Heart left ventricle (tissue), 16 donors: ENCODE measurements at regions not wholly inside any gene's neighbourhood (a gene's known extent, or its start where the extent isn't known, plus 50 kb on each side); places are given as distances from the start of the nearest gene placed in this dataset.

ENCODE experiments used
- ATAC-seq, 4 donors: fragments of 200-7000 bp; cut with Tn5 transposase; one replicate each; pipeline ENCODE4 v1.9.1; 2020 to 2022; ENCODE audit warnings: moderate library complexity in 4 of 4, mild to moderate bottlenecking in 3 of 4, moderate number of reproducible peaks in 1 of 4
- DNase-seq, 5 donors: peaks; one replicate each; pipeline ENCODE4 v3.0.0-alpha.2; 2020
- H3K27ac ChIP-seq, 12 donors: fragments of 200-600 bp; sonication (generic) in 4 of 12; one replicate each; pipeline versions ENCODE4 v1.5.0 to v1.8.0; 2016 to 2022; ENCODE audit warnings: mild to moderate bottlenecking in 2 of 12
- H3K27me3 ChIP-seq, 9 donors: fragments of 200-600 bp; sonication (generic) in 2 of 9; one replicate each; pipeline versions ENCODE4 v1.5.1 to v1.8.0; 2016 to 2022; ENCODE audit warnings: mild to moderate bottlenecking in 3 of 9
- H3K36me3 ChIP-seq, 9 donors: fragments of 200-600 bp; sonication (generic) in 2 of 9; one replicate each; pipeline versions ENCODE4 v1.5.0 to v1.8.0; 2018 to 2022; ENCODE audit warnings: mild to moderate bottlenecking in 2 of 9
- H3K4me1 ChIP-seq, 12 donors: fragments of 200-600 bp; sonication (generic) in 4 of 12; one replicate each; pipeline versions ENCODE4 v1.5.0 to v1.8.0; 2016 to 2022; ENCODE audit warnings: mild to moderate bottlenecking in 3 of 12
- H3K4me3 ChIP-seq, 12 donors: fragments of 200-600 bp; sonication (generic) in 4 of 12; one replicate each; pipeline versions ENCODE4 v1.5.0 to v1.8.0; 2017 to 2022; ENCODE audit warnings: mild to moderate bottlenecking in 9 of 12, moderate library complexity in 4 of 12
- H3K9me3 ChIP-seq, 12 donors: fragments of 200-600 bp; sonication (generic) in 4 of 12; one replicate each; pipeline versions ENCODE4 v1.5.0 to v1.8.0; 2016 to 2022; ENCODE audit warnings: mild to moderate bottlenecking in 1 of 12
- POLR2A ChIP-seq, 2 donors: fragments of 450-650 bp; IDR thresholded peaks; one replicate each; pipeline ENCODE4 v1.6.1; 2017; ENCODE audit warnings: antibody characterized with exemption in 2 of 2, mild to moderate bottlenecking in 2 of 2, moderate library complexity in 2 of 2
- WGBS, 4 donors: extraction: QIAGEN DNeasy Blood & Tissue Kit in 2 of 4; methylation state at CpG; one replicate each; pipeline versions ENCODE4 v1.1.5 to v1.1.7; 2013 to 2018; 5-methylcytosine and 5-hydroxymethylcytosine counted together
- intact Hi-C, 10 donors: fragments of 100-400 bp; cut with DNase I; formaldehyde crosslinking; loops; one replicate each; pipeline versions ENCODE4 v1.11.1 to v1.14.2; 2022
- TF ChIP-seq, protein P1 (sequence below), 12 donors: fragments of 200-600 bp; sonication (generic) in 4 of 12; IDR thresholded peaks; one replicate each; pipeline versions ENCODE4 v1.5.0 to v1.8.0; 2018 to 2022; ENCODE audit warnings: antibody characterized with exemption in 12 of 12, mild to moderate bottlenecking in 5 of 12
- donor health status: ischemic (EF 13 %, LVEDD 7.1; RV severe dilation, severe dysfunction).
- donor health status: healthy with polysubstance abuse.
- donor health status: DM: no; HTN: yes; CAD: no.
- donor health status: DM: no; HTN: no; CAD: no.
- donor health status: ischemic (EF 25% LVEDD 6.9; RV normal size, moderate dysfunction).
- donor health status: ischemic (EF 25% LVEDD 5.7; RV mildly dilated, moderate dysfunction).
- donor health status: healthy.
- donor health status: DM: yes; HTN: yes; CAD: no.
- donor health status: ischemic (EF 35%, LVEDD 5.7; RV mildly dilated, moderate dysfunction).
- donor health status: nonischemic (EF 11% LVEDD 7.7; RV severe dilation, severe dysfunction).
- donor health status: DM: yes; HTN: yes; CAD: no.
- donor health status: PGD.
- donor health status: ischemic (EF 29% LVEDD 5.4; RV normal size, mild dysfunction).
- donor health status: nonischemic (EF 23%, LVEDD 6.1; RV moderate dilation, normal function).

DNA sequence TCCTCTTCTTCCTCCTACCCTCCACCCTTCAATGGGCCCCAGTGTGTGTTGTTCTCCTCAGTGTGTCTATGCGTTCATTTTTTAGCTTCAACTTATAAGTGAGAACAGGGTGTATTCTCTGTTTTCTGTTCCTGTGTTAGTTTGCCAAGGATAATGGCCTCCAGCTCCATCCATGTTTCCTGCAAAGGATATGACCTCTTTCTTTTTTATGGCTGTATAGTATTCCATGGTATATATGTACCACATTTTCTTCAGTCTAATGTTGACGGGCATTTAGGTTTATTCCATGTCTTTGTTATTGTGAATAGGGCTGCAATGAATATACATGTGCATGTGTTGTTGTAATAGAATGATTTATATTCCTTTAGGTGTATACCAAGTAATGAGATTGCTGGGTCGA lies 634.9 kb upstream of the SEMA6A start:
- intact Hi-C loops: no loop called here
- 93 to 98% (median 96%) methylated on average over 3 of the region's 3 CpGs for WGBS, 4 donors
- DNase-seq (no peak), ATAC-seq (no peak)
- Histone ChIP-seq H3K27me3 (no peaks in the 10 kb centered on the region), H3K27ac (no peak overlapping the region), H3K9me3 (peaks cover 0 to 10% (median 0%) of the 10 kb centered on the region in 12 donors), H3K4me1 (peaks cover 0 to 11% (median 2%) of the 10 kb centered on the region in 12 donors), H3K4me3 (no peak overlapping the region), H3K36me3 (no peaks in the 10 kb centered on the region)
- TF ChIP-seq POLR2A (IDR thresholded peaks at IDR 0.05): no peak
- TF ChIP-seq, protein P1, sequence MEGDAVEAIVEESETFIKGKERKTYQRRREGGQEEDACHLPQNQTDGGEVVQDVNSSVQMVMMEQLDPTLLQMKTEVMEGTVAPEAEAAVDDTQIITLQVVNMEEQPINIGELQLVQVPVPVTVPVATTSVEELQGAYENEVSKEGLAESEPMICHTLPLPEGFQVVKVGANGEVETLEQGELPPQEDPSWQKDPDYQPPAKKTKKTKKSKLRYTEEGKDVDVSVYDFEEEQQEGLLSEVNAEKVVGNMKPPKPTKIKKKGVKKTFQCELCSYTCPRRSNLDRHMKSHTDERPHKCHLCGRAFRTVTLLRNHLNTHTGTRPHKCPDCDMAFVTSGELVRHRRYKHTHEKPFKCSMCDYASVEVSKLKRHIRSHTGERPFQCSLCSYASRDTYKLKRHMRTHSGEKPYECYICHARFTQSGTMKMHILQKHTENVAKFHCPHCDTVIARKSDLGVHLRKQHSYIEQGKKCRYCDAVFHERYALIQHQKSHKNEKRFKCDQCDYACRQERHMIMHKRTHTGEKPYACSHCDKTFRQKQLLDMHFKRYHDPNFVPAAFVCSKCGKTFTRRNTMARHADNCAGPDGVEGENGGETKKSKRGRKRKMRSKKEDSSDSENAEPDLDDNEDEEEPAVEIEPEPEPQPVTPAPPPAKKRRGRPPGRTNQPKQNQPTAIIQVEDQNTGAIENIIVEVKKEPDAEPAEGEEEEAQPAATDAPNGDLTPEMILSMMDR (IDR thresholded peaks at IDR 0.05): no peak

DNA sequence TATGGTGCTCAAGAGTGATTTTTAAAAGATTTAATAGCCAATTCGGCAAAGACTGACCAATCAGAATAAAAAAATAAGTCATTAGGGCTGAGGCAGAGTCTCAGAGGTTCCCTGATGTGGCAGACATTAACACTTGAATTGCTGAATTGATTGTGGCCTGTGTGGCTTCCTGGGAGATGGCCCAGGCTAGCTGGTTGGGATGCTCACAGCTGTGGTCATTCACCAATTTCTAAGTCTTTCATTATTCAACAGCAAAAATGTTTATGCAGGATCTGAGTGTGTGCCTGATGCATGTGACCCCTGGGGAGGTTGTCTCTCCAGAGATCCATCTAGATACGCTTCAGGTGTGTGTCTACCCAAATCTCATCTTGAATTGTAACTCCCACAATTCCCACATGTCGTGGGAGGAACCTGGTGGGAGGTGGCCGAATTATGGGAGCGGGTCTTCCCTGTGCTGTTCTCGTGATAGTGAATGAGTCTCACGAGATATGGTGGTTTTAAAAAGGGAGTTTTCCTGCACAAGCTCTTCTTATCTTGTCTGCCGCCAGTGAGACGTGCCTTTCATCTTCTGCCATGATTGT lies 632.6 kb upstream of the SEMA6A start:
- H3K36me3 ChIP-seq: no peaks in the 10 kb centered on the region
- TF ChIP-seq POLR2A (IDR thresholded peaks at IDR 0.05): no peak
- TF ChIP-seq, protein P1 (IDR thresholded peaks at IDR 0.05): no peak
- no peak overlapping the region for H3K27ac ChIP-seq
- peaks cover 0 to 11% (median 2%) of the 10 kb centered on the region in 12 donors for H3K4me1 ChIP-seq
- WGBS, 4 donors: 86 to 94% (median 89%) methylated on average over 9 of the region's 9 CpGs
- no peak overlapping the region for H3K4me3 ChIP-seq
- DNase-seq: no peak
- no peak for ATAC-seq
- peaks cover 0 to 10% (median 0%) of the 10 kb centered on the region in 12 donors for H3K9me3 ChIP-seq
- intact Hi-C loops: no loop called here
- no peaks in the 10 kb centered on the region for H3K27me3 ChIP-seq

DNA sequence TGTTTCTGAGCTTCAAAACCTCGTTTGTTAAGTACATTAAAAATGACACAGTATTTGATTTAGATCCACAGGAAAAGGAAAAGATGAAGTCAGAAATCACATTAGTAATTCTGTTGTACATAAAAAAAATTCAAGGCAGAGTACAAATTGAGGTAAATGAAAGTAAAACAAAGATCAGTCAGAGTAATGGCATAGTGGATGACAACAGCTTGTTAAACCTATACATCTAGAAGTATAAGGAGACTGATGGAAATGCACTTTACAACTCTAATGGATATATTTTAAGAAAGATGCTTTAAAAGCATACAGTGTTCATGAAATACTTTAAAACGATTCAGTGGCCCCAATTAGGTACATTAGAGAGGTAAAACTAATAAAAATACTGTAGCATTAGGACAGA lies 631.3 kb upstream of the SEMA6A start:
- DNase-seq (no peak), ATAC-seq (no peak)
- Histone ChIP-seq H3K36me3 (no peaks in the 10 kb centered on the region), H3K27ac (no peak overlapping the region), H3K9me3 (peaks cover 0 to 10% (median 0%) of the 10 kb centered on the region in 12 donors), H3K27me3 (no peaks in the 10 kb centered on the region), H3K4me1 (peaks cover 0 to 11% (median 3%) of the 10 kb centered on the region in 12 donors), H3K4me3 (peak overlapping the region in 5 of 12 donors; percentile 6 to 28 (median 14))
- TF ChIP-seq, protein P1 (IDR thresholded peaks at IDR 0.05): no peak
- TF ChIP-seq POLR2A (IDR thresholded peaks at IDR 0.05): no peak
- intact Hi-C loops: no loop called here
- 46 to 49% (median 47%) methylated on average over 2 of the region's 2 CpGs for WGBS, 4 donors

DNA sequence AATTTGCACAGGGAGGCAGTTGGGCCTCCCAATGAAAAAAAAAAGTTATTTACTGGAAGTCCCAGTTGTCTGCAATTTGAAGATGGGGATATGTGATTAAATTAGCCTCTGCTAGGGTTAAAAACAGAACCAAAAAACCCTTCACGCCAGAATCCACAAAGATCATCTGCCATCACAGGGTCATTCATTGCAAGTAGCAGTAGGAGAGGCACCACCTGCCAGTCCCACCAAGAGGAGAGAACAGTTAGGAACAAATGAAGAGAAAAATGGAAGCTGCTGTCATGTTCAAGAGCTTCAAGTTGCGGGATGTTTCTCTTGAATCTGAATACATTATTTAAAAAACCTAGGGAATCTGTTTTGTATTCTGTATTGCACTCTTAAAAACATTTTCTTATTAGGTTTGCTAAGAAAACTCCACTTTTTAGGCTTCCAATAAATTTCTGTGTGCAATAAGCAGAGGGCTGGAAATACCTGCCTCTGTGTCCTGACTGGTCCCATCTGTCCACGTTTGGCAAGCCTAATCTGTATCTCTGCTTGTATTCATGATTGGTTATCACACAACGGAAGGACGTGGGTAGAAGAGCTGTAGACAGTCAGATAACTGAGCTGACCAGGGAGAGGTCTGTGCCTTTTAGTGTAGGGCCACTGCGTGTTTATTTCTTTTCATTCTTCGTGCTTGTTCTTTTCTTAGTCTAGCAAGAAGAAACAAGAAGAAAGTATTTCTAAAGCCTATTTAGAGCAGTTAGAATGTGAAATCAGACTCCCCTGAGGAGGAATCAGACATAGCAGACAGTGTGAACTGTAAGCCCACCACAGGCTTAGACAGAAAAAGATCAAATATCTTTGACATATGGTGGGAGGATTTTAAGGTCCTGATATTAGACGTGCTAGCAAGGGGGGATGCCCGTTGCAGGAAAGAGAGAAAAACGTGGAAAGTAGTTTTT lies 630.6 kb upstream of the SEMA6A start:
- ATAC-seq (peak in 2 of 4 donors; percentile 42 to 53), DNase-seq (no peak)
- H3K27me3 ChIP-seq: no peaks in the 10 kb centered on the region
- peaks cover 0 to 13% (median 3%) of the 10 kb centered on the region in 12 donors for H3K4me1 ChIP-seq
- 25 to 32% (median 28%) methylated on average over 10 of the region's 10 CpGs for WGBS, 4 donors
- peaks cover 0 to 9% (median 0%) of the 10 kb centered on the region in 12 donors for H3K9me3 ChIP-seq
- no peak overlapping the region for H3K27ac ChIP-seq
- peak overlapping the region in 5 of 12 donors; percentile 6 to 28 (median 14) for H3K4me3 ChIP-seq
- no peaks in the 10 kb centered on the region for H3K36me3 ChIP-seq
- intact Hi-C loops: no loop called here
- TF ChIP-seq, protein P1 (IDR thresholded peaks at IDR 0.05): no peak
- TF ChIP-seq POLR2A (IDR thresholded peaks at IDR 0.05): no peak
